Brain microvascular endothelial cell (primary cell): ENCODE measurements at regions not wholly inside any gene's neighbourhood (a gene's known extent, or its start where the extent isn't known, plus 50 kb on each side); places are given as distances from the start of the nearest gene placed in this dataset.
A peak's percentile ranks its signal among the peaks of the same experiment; 100 is the strongest.
"Not testable (repeated sequence)": the region's sequence is repeated elsewhere in the genome, so short reads cannot be mapped to it uniquely, and the experiment has no call there.

Source experiments
- DNase-seq: peaks from one replicate; pipeline ENCODE4 v3.0.0-alpha.2; 2020
- H3K27ac ChIP-seq: fragments of 250-450 bp; sonication (Bioruptor Pico); 2 replicates; pipeline ENCODE4 v1.5.1; 2020; ENCODE audit warnings: mild to moderate bottlenecking, moderate library complexity
- H3K27me3 ChIP-seq: fragments of 250-450 bp; sonication (Bioruptor Pico); replicated peaks from 2 replicates; pipeline ENCODE4 v1.5.1; 2020; ENCODE audit warnings: mild to moderate bottlenecking
- H3K36me3 ChIP-seq: fragments of 250-450 bp; sonication (Bioruptor Pico); replicated peaks from 2 replicates; pipeline ENCODE4 v1.5.1; 2020; ENCODE audit warnings: mild to moderate bottlenecking
- H3K4me3 ChIP-seq: 2 replicates; pipeline ENCODE4 v1.5.1; 2011; ENCODE audit warnings: low read depth, mild to moderate bottlenecking, control low read depth, low read length, moderate library complexity
- in situ Hi-C: cut with HindIII; loops from 2 replicates; pipeline ENCODE4 v1.10.0; 2017; ENCODE audit warnings: low sequenced_read_pairs, low pct_ligation_motif_present
- TF ChIP-seq, protein P1 (sequence below): IDR thresholded peaks from 2 replicates; pipeline ENCODE4 v1.5.1; 2011; ENCODE audit warnings: low read depth, mild to moderate bottlenecking, moderate library complexity, low read length, control low read depth, inconsistent platforms; ENCODE audit errors: missing control alignments

GRCh38 chr1:80158266-80158665 lies 1151.7 kb upstream of the ADGRL4 start:
- TF ChIP-seq, protein P1, sequence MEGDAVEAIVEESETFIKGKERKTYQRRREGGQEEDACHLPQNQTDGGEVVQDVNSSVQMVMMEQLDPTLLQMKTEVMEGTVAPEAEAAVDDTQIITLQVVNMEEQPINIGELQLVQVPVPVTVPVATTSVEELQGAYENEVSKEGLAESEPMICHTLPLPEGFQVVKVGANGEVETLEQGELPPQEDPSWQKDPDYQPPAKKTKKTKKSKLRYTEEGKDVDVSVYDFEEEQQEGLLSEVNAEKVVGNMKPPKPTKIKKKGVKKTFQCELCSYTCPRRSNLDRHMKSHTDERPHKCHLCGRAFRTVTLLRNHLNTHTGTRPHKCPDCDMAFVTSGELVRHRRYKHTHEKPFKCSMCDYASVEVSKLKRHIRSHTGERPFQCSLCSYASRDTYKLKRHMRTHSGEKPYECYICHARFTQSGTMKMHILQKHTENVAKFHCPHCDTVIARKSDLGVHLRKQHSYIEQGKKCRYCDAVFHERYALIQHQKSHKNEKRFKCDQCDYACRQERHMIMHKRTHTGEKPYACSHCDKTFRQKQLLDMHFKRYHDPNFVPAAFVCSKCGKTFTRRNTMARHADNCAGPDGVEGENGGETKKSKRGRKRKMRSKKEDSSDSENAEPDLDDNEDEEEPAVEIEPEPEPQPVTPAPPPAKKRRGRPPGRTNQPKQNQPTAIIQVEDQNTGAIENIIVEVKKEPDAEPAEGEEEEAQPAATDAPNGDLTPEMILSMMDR: no peak
- in situ Hi-C loops: no loop called here
- no peaks in the 10 kb centered on the region for H3K27me3 ChIP-seq
- DNase-seq: no peak
- no peak overlapping the region for H3K27ac ChIP-seq
- H3K36me3 ChIP-seq: no peaks in the 10 kb centered on the region
- no peak overlapping the region for H3K4me3 ChIP-seq

GRCh38 chr1:80155371-80155770 lies 1148.8 kb upstream of the ADGRL4 start:
- DNase-seq: no peak
- H3K27me3 ChIP-seq: no peaks in the 10 kb centered on the region
- no peak overlapping the region for H3K4me3 ChIP-seq
- no peaks in the 10 kb centered on the region for H3K36me3 ChIP-seq
- TF ChIP-seq, protein P1: peak; percentile 44
- H3K27ac ChIP-seq: no peak overlapping the region
- in situ Hi-C loops: no loop called here

DNA sequence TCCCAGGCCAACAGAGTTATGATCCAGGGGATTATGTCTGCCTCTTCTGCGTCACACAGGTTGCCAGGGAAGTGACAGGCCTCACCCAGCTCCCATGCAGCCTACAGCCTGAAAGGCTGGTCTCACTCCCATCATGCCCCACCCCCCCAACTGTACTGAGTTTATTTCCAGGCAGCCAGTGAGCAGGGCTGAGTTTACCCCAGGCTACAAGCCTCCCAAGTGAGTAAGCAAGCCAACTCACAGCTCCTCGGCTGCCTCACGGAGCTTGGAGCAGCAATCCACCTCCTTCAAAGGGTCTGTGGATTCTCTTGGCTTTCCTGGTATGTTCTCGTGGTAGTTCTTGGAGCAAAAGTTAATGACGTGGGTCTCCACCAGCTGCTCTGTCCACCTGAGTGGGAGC lies 1147.6 kb upstream of the ADGRL4 start:
- H3K4me3 ChIP-seq: no peak overlapping the region
- in situ Hi-C loops: no loop called here
- TF ChIP-seq, protein P1: no peak
- no peaks in the 10 kb centered on the region for H3K36me3 ChIP-seq
- H3K27me3 ChIP-seq: no peaks in the 10 kb centered on the region
- DNase-seq: no peak
- H3K27ac ChIP-seq: no peak overlapping the region

- H3K27ac ChIP-seq: no peak overlapping the region
- H3K4me3 ChIP-seq: no peak overlapping the region
- no peaks in the 10 kb centered on the region for H3K27me3 ChIP-seq
- TF ChIP-seq, protein P1: no peak
- no peak for DNase-seq
- H3K36me3 ChIP-seq: no peaks in the 10 kb centered on the region
- in situ Hi-C loops: no loop called here
Observed at GRCh38 chr1:80153762-80154161, 1147.2 kb upstream of the ADGRL4 start.

- TF ChIP-seq, protein P1: no peak
- no peak for DNase-seq
- Histone ChIP-seq H3K36me3 (no peaks in the 10 kb centered on the region), H3K27ac (no peak overlapping the region), H3K27me3 (no peaks in the 10 kb centered on the region), H3K4me3 (no peak overlapping the region)
- in situ Hi-C loops: no loop called here
Observed at GRCh38 chr1:80143361-80143760, 1136.8 kb upstream of the ADGRL4 start.

GRCh38 chr1:80137946-80138602 lies 1131.5 kb upstream of the ADGRL4 start:
- H3K27me3 ChIP-seq, H3K4me3 ChIP-seq, H3K27ac ChIP-seq, H3K36me3 ChIP-seq, DNase-seq, in situ Hi-C loops: not testable (repeated sequence)
